ENCODE measurements at regions not wholly inside any gene's neighbourhood (a gene's known extent, or its start where the extent isn't known, plus 50 kb on each side); places are given as distances from the start of the nearest gene placed in this dataset.
"Not testable (repeated sequence)": the region's sequence is repeated elsewhere in the genome, so short reads cannot be mapped to it uniquely, and the experiment has no call there.

GRCh38 chr2:87461671-87462070, 286.2 kb upstream of the PLGLB2 start:
- not testable (repeated sequence) for TF ChIP-seq ZFP30, RARB (CRISPR knock-in tag; IDR thresholded peaks at IDR 0.05)

Measured in SK-N-SH treated with all-trans-retinoic acid at 6 μM for 48 hours (cell line).